HUES64 (cell line): ENCODE measurements at regions not wholly inside any gene's neighbourhood (a gene's known extent, or its start where the extent isn't known, plus 50 kb on each side); places are given as distances from the start of the nearest gene placed in this dataset.
"Not testable (repeated sequence)": the region's sequence is repeated elsewhere in the genome, so short reads cannot be mapped to it uniquely, and the experiment has no call there.

Experiments used
- H3K27ac ChIP-seq: 2 replicates; pipeline ENCODE4 v1.7.0; 2013; ENCODE audit warnings: low read depth, low read length, inconsistent platforms
- H3K27me3 ChIP-seq: 2 replicates; pipeline ENCODE4 v1.6.1; 2013; ENCODE audit warnings: mild to moderate bottlenecking, low read length; ENCODE audit not compliant: insufficient read depth
- H3K36me3 ChIP-seq: 2 replicates; pipeline ENCODE4 v1.6.1; 2013; ENCODE audit warnings: mild to moderate bottlenecking, low read length; ENCODE audit not compliant: insufficient read depth
- H3K4me1 ChIP-seq: 2 replicates; pipeline ENCODE4 v1.6.1; 2013; ENCODE audit warnings: mild to moderate bottlenecking, low read length, moderate library complexity; ENCODE audit not compliant: insufficient read depth
- H3K4me3 ChIP-seq: 2 replicates; pipeline ENCODE4 v1.5.1; 2013; ENCODE audit warnings: mild to moderate bottlenecking, low read length, moderate library complexity
- H3K9ac ChIP-seq: 2 replicates; pipeline ENCODE4 v1.6.1; 2013; ENCODE audit warnings: mild to moderate bottlenecking, low read depth, low read length
- H3K9me3 ChIP-seq: 2 replicates; pipeline ENCODE4 v1.6.1; 2013; ENCODE audit warnings: low read depth, low read length; ENCODE audit not compliant: insufficient read depth
- WGBS: fragments of 150-250, 120-280 bp; methylation state at CpG from one replicate; pipeline ENCODE4 v1.1.7; 2013; ENCODE audit warnings: missing lambda C conversion rate; 5-methylcytosine and 5-hydroxymethylcytosine counted together

GRCh38 chr7:49479441-49479840, 294.0 kb upstream of the VWC2 start:
- Histone ChIP-seq H3K9ac (no peak overlapping the region), H3K4me3 (no peak overlapping the region), H3K4me1 (no peaks in the 10 kb centered on the region), H3K27me3 (no peaks in the 10 kb centered on the region), H3K9me3 (no peaks in the 10 kb centered on the region), H3K36me3 (no peaks in the 10 kb centered on the region), H3K27ac (no peak overlapping the region)
- WGBS = 78% methylated on average over 1 of the region's 1 CpG

GRCh38 chr7:49479936-49480544, 293.4 kb upstream of the VWC2 start:
- WGBS = 95% methylated on average over 3 of the region's 4 CpGs
- H3K4me1 ChIP-seq = no peaks in the 10 kb centered on the region
- H3K9me3 ChIP-seq = no peaks in the 10 kb centered on the region
- H3K27ac ChIP-seq = no peak overlapping the region
- no peaks in the 10 kb centered on the region for H3K36me3 ChIP-seq
- H3K4me3 ChIP-seq = no peak overlapping the region
- no peak overlapping the region for H3K9ac ChIP-seq
- no peaks in the 10 kb centered on the region for H3K27me3 ChIP-seq

GRCh38 chr7:49481075-49481474, 292.4 kb upstream of the VWC2 start:
- peaks cover 1% of the 10 kb centered on the region; the same call in 1 of the 2 replicates for H3K4me1 ChIP-seq
- no peak overlapping the region for H3K27ac ChIP-seq
- H3K9ac ChIP-seq = no peak overlapping the region
- WGBS = 89% methylated on average over 1 of the region's 1 CpG
- no peaks in the 10 kb centered on the region for H3K27me3 ChIP-seq
- no peaks in the 10 kb centered on the region for H3K9me3 ChIP-seq
- H3K36me3 ChIP-seq = no peaks in the 10 kb centered on the region
- H3K4me3 ChIP-seq = no peak overlapping the region

GRCh38 chr7:49483142-49483541, 290.3 kb upstream of the VWC2 start:
- 94% methylated on average over 2 of the region's 2 CpGs for WGBS
- H3K9ac ChIP-seq = no peak overlapping the region
- no peaks in the 10 kb centered on the region for H3K27me3 ChIP-seq
- H3K27ac ChIP-seq = no peak overlapping the region
- no peaks in the 10 kb centered on the region for H3K9me3 ChIP-seq
- H3K4me3 ChIP-seq = no peak overlapping the region
- peaks cover 18% of the 10 kb centered on the region for H3K4me1 ChIP-seq
- H3K36me3 ChIP-seq = no peaks in the 10 kb centered on the region

- H3K9me3 ChIP-seq = no peaks in the 10 kb centered on the region
- H3K27ac ChIP-seq = no peak overlapping the region; the same call in 1 of the 2 replicates
- peaks cover 28% of the 10 kb centered on the region for H3K4me1 ChIP-seq
- no peaks in the 10 kb centered on the region for H3K27me3 ChIP-seq
- no peak overlapping the region for H3K4me3 ChIP-seq
- no peaks in the 10 kb centered on the region for H3K36me3 ChIP-seq
- WGBS = 55% methylated on average over 5 of the region's 5 CpGs
- no peak overlapping the region for H3K9ac ChIP-seq
Observed at GRCh38 chr7:49486974-49487829, 286.2 kb upstream of the VWC2 start.

GRCh38 chr7:49487830-49488140, 285.7 kb upstream of the VWC2 start:
- H3K36me3 ChIP-seq = no peaks in the 10 kb centered on the region
- no peak overlapping the region for H3K9ac ChIP-seq
- H3K27ac ChIP-seq = no peak overlapping the region
- peaks cover 28% of the 10 kb centered on the region for H3K4me1 ChIP-seq
- H3K27me3 ChIP-seq = no peaks in the 10 kb centered on the region
- WGBS = 92% methylated on average over 3 of the region's 3 CpGs
- no peaks in the 10 kb centered on the region for H3K9me3 ChIP-seq
- no peak overlapping the region for H3K4me3 ChIP-seq

- Histone ChIP-seq H3K4me3 (no peak overlapping the region), H3K27me3 (no peaks in the 10 kb centered on the region), H3K36me3 (no peaks in the 10 kb centered on the region), H3K9ac (no peak overlapping the region), H3K9me3 (no peaks in the 10 kb centered on the region), H3K4me1 (peaks cover 28% of the 10 kb centered on the region), H3K27ac (no peak overlapping the region)
- WGBS = 79% methylated on average over 1 of the region's 1 CpG
Observed at GRCh38 chr7:49488573-49488972, 284.9 kb upstream of the VWC2 start.

GRCh38 chr7:49497471-49497870, 276.0 kb upstream of the VWC2 start:
- H3K9me3 ChIP-seq = no peaks in the 10 kb centered on the region
- H3K4me1 ChIP-seq = no peaks in the 10 kb centered on the region
- peaks cover 8% of the 10 kb centered on the region; the same call in 1 of the 2 replicates for H3K27me3 ChIP-seq
- H3K27ac ChIP-seq = no peak overlapping the region
- WGBS = 94% methylated on average over 6 of the region's 6 CpGs
- H3K36me3 ChIP-seq = no peaks in the 10 kb centered on the region
- no peak overlapping the region for H3K4me3 ChIP-seq
- H3K9ac ChIP-seq = no peak overlapping the region

- H3K9me3 ChIP-seq = no peaks in the 10 kb centered on the region
- H3K27ac ChIP-seq = no peak overlapping the region
- H3K27me3 ChIP-seq = peaks cover 3% of the 10 kb centered on the region; the same call in 1 of the 2 replicates
- H3K36me3 ChIP-seq = no peaks in the 10 kb centered on the region
- H3K9ac ChIP-seq = no peak overlapping the region
- 97% methylated on average over 2 of the region's 2 CpGs for WGBS
- H3K4me1 ChIP-seq = no peaks in the 10 kb centered on the region
- H3K4me3 ChIP-seq = no peak overlapping the region
Observed at GRCh38 chr7:49500741-49501140, 272.7 kb upstream of the VWC2 start.

GRCh38 chr7:49507206-49507605, 266.2 kb upstream of the VWC2 start:
- not testable (repeated sequence) for H3K27me3 ChIP-seq, H3K36me3 ChIP-seq, H3K4me1 ChIP-seq, H3K27ac ChIP-seq, H3K4me3 ChIP-seq, H3K9me3 ChIP-seq, H3K9ac ChIP-seq
- WGBS = 28% methylated on average over 2 of the region's 2 CpGs

GRCh38 chr7:49513911-49514310, 259.5 kb upstream of the VWC2 start:
- no peaks in the 10 kb centered on the region for H3K27me3 ChIP-seq
- no peaks in the 10 kb centered on the region for H3K9me3 ChIP-seq
- no peaks in the 10 kb centered on the region for H3K36me3 ChIP-seq
- no peaks in the 10 kb centered on the region for H3K4me1 ChIP-seq
- H3K4me3 ChIP-seq = no peak overlapping the region
- H3K27ac ChIP-seq = no peak overlapping the region
- WGBS = 89% methylated on average over 4 of the region's 4 CpGs
- no peak overlapping the region for H3K9ac ChIP-seq
